HG03460 (cell line): ENCODE measurements at regions not wholly inside any gene's neighbourhood (a gene's known extent, or its start where the extent isn't known, plus 50 kb on each side); places are given as distances from the start of the nearest gene placed in this dataset.
"Not testable (repeated sequence)": the region's sequence is repeated elsewhere in the genome, so short reads cannot be mapped to it uniquely, and the experiment has no call there.

Experiments
- ATAC-seq: cut with Tn5 transposase; IDR thresholded peaks from one replicate; pipeline ENCODE4 v1.9.1; 2021; ENCODE audit not compliant: unreplicated experiment

GRCh38 chr9:738209-738915 lies 103.1 kb upstream of the DMRT1 start:
- no peak for ATAC-seq

GRCh38 chr9:739362-739761 lies 102.1 kb upstream of the DMRT1 start:
- no peak for ATAC-seq

- no peak for ATAC-seq
These were observed 101.3 kb upstream of the DMRT1 start for GRCh38 chr9:740221-740620.

GRCh38 chr9:742104-742503 lies 99.4 kb upstream of the DMRT1 start:
- no peak for ATAC-seq

- no peak for ATAC-seq
These were observed 98.4 kb upstream of the DMRT1 start for GRCh38 chr9:742914-743589.

- no peak for ATAC-seq
These were observed 97.3 kb upstream of the DMRT1 start for GRCh38 chr9:744046-744712.

GRCh38 chr9:744790-745484 lies 96.6 kb upstream of the DMRT1 start:
- no peak for ATAC-seq

GRCh38 chr9:745761-746380 lies 95.6 kb upstream of the DMRT1 start:
- no peak for ATAC-seq

- no peak for ATAC-seq
These were observed 94.6 kb upstream of the DMRT1 start for GRCh38 chr9:746661-747434.

- no peak for ATAC-seq
These were observed 93.9 kb upstream of the DMRT1 start for GRCh38 chr9:747567-747966.

GRCh38 chr9:748861-749497 lies 92.5 kb upstream of the DMRT1 start:
- ATAC-seq, result no peak

GRCh38 chr9:749716-750115 lies 91.8 kb upstream of the DMRT1 start:
- no peak for ATAC-seq

- ATAC-seq, result no peak
These were observed 91.1 kb upstream of the DMRT1 start for GRCh38 chr9:750249-750967.

GRCh38 chr9:751137-752051 lies 90.1 kb upstream of the DMRT1 start:
- peak; percentile 70 for ATAC-seq

GRCh38 chr9:752201-752600 lies 89.3 kb upstream of the DMRT1 start:
- ATAC-seq, result no peak

- ATAC-seq, result no peak
These were observed 88.8 kb upstream of the DMRT1 start for GRCh38 chr9:752681-753200.

- ATAC-seq, result not testable (repeated sequence)
These were observed 87.8 kb upstream of the DMRT1 start for GRCh38 chr9:753734-754133.
